Left colon (tissue), 2 donors: ENCODE measurements at regions not wholly inside any gene's neighbourhood (a gene's known extent, or its start where the extent isn't known, plus 50 kb on each side); places are given as distances from the start of the nearest gene placed in this dataset.

ENCODE experiments used
- ATAC-seq: fragments of 200-7000 bp; cut with Tn5 transposase; one replicate; pipeline ENCODE4 v1.9.1; 2020; ENCODE audit warnings: mild to moderate bottlenecking, moderate library complexity
- DNase-seq, 2 donors: peaks; one replicate each; pipeline ENCODE4 v3.0.0-alpha.2; 2020
- intact Hi-C, 2 donors: fragments of 100-400 bp; cut with DNase I in 1 of 2; cut with micrococcal nuclease in 1 of 2; formaldehyde crosslinking; loops; one replicate each; pipeline versions ENCODE4 v1.11.2 to v1.14.0; 2022; cut with DNase I, micrococcal nuclease
- donor health status: DM: no; HTN: no; CAD: no.
- donor health status: DM: yes; HTN: yes; CAD: no.

- intact Hi-C loops, result no loop called here
- ATAC-seq (peak; percentile 48), DNase-seq (no peak)
Measured at GRCh38 chr10:3480990-3481315, 304.1 kb downstream of the KLF6 start.

GRCh38 chr10:3480281-3480989 lies 304.6 kb downstream of the KLF6 start:
- intact Hi-C loops, result no loop called here
- DNase-seq, result no peak

GRCh38 chr10:3478632-3479240 lies 306.2 kb upstream of the PITRM1 start:
- ATAC-seq (no peak), DNase-seq (peak in 1 of 2 donors; percentile 1)
- intact Hi-C loops, result no loop called here

More at GRCh38 chr10:3480281-3480989, 304.6 kb downstream of the KLF6 start:
- no peak for ATAC-seq

GRCh38 chr10:3478153-3478552 lies 305.6 kb upstream of the PITRM1 start:
- DNase-seq (no peak), ATAC-seq (no peak)
- intact Hi-C loops, result no loop called here

GRCh38 chr10:3477683-3478082 lies 305.1 kb upstream of the PITRM1 start:
- DNase-seq (no peak), ATAC-seq (peak; percentile 24)
- intact Hi-C loops, result no loop called here

- no peak for ATAC-seq
- intact Hi-C loops, result no loop called here
- DNase-seq, result peak in 1 of 2 donors; percentile 0
Measured at GRCh38 chr10:3476640-3477448, 304.3 kb upstream of the PITRM1 start.

GRCh38 chr10:3476186-3476585 lies 303.6 kb upstream of the PITRM1 start:
- ATAC-seq, result no peak
- intact Hi-C loops, result no loop called here
- DNase-seq, result peak in 1 of 2 donors; percentile 2

- no peak for ATAC-seq
- intact Hi-C loops, result no loop called here
- no peak for DNase-seq
Measured at GRCh38 chr10:3475367-3475766, 302.8 kb upstream of the PITRM1 start.

GRCh38 chr10:3474266-3474665 lies 301.7 kb upstream of the PITRM1 start:
- ATAC-seq (no peak), DNase-seq (no peak)
- intact Hi-C loops, result no loop called here

- intact Hi-C loops, result no loop called here
- DNase-seq (peak in 1 of 2 donors; percentile 43), ATAC-seq (no peak)
Measured at GRCh38 chr10:3473271-3473670, 300.7 kb upstream of the PITRM1 start.

GRCh38 chr10:3472287-3473051 lies 299.9 kb upstream of the PITRM1 start:
- DNase-seq (peak; percentile 43 to 50), ATAC-seq (peak; percentile 78)
- intact Hi-C loops, result no loop called here

- DNase-seq, result no peak
- no peak for ATAC-seq
- intact Hi-C loops, result no loop called here
Measured at GRCh38 chr10:3471927-3472286, 299.3 kb upstream of the PITRM1 start.

GRCh38 chr10:3471472-3471871 lies 298.9 kb upstream of the PITRM1 start:
- no peak for DNase-seq

GRCh38 chr10:3470191-3470590 lies 297.6 kb upstream of the PITRM1 start:
- intact Hi-C loops, result no loop called here
- no peak for ATAC-seq
- no peak for DNase-seq

More at GRCh38 chr10:3471472-3471871, 298.9 kb upstream of the PITRM1 start:
- intact Hi-C loops, result no loop called here
- ATAC-seq, result no peak

- intact Hi-C loops, result no loop called here
- no peak for ATAC-seq
- no peak for DNase-seq
Measured at GRCh38 chr10:3469639-3470020, 297.0 kb upstream of the PITRM1 start.

GRCh38 chr10:3468919-3469638 lies 296.5 kb upstream of the PITRM1 start:
- intact Hi-C loops, result no loop called here
- ATAC-seq, result no peak
- no peak for DNase-seq

GRCh38 chr10:3467052-3467951 lies 294.7 kb upstream of the PITRM1 start:
- peak; percentile 65 to 76 for DNase-seq
- intact Hi-C loops, result no loop called here
- ATAC-seq, result peak; percentile 32

GRCh38 chr10:3465406-3465891 lies 292.9 kb upstream of the PITRM1 start:
- DNase-seq (peak; percentile 49 to 71), ATAC-seq (peak; percentile 80)
- intact Hi-C loops, result no loop called here
